ENCODE measurements at regions not wholly inside any gene's neighbourhood (a gene's known extent, or its start where the extent isn't known, plus 50 kb on each side); places are given as distances from the start of the nearest gene placed in this dataset.
"Not testable (repeated sequence)": the region's sequence is repeated elsewhere in the genome, so short reads cannot be mapped to it uniquely, and the experiment has no call there.

- H3K4me1 ChIP-seq (ENCODE audit: control insufficient read depth, insufficient read depth, low read length): no peaks in the 10 kb centered on the region
- H3K27me3 ChIP-seq (ENCODE audit: control insufficient read depth, insufficient read depth): no peaks in the 10 kb centered on the region
- ATAC-seq (no peak), DNase-seq (no peak)
- intact Hi-C loops (cut with DNase I): no loop called here
- H3K27ac ChIP-seq (ENCODE audit: low read length): no peak overlapping the region
- no peak overlapping the region for H3K4me3 ChIP-seq (ENCODE audit: low read length)
- H3K9me3 ChIP-seq (ENCODE audit: control insufficient read depth, low read length): no peaks in the 10 kb centered on the region
Observed at GRCh38 chr9:82052081-82052480, 63.5 kb downstream of the SPATA31D1 start.

GRCh38 chr9:82054264-82055015, 65.9 kb downstream of the SPATA31D1 start:
- 97% methylated on average over 26 of the region's 26 CpGs for WGBS
- Histone ChIP-seq H3K27me3 (ENCODE audit: control insufficient read depth, insufficient read depth) (no peaks in the 10 kb centered on the region), H3K27ac (ENCODE audit: low read length) (no peak overlapping the region)

GRCh38 chr9:82057805-82058204, 69.2 kb downstream of the SPATA31D1 start:
- DNase-seq: no peak
- WGBS: 76% methylated on average over 5 of the region's 5 CpGs
- ATAC-seq: no peak

More at GRCh38 chr9:82054264-82055015, 65.9 kb downstream of the SPATA31D1 start:
- Histone ChIP-seq H3K4me3 (ENCODE audit: low read length) (no peak overlapping the region), H3K9me3 (ENCODE audit: control insufficient read depth, low read length) (no peaks in the 10 kb centered on the region), H3K4me1 (ENCODE audit: control insufficient read depth, insufficient read depth, low read length) (no peaks in the 10 kb centered on the region)
- DNase-seq (peak in 2 of 3 donors; percentile 32 to 48), ATAC-seq (no peak)
- intact Hi-C loops (cut with DNase I): no loop called here

GRCh38 chr9:82061801-82062200, 73.2 kb downstream of the SPATA31D1 start:
- H3K4me1 ChIP-seq (ENCODE audit: control insufficient read depth, insufficient read depth, low read length); ATAC-seq; intact Hi-C loops (cut with DNase I); H3K9me3 ChIP-seq (ENCODE audit: control insufficient read depth, low read length); H3K4me3 ChIP-seq (ENCODE audit: low read length); H3K27ac ChIP-seq (ENCODE audit: low read length); H3K27me3 ChIP-seq (ENCODE audit: control insufficient read depth, insufficient read depth): not testable (repeated sequence)
- DNase-seq: peak in 1 of 3 donors; percentile 41
- 87% methylated on average over 7 of the region's 7 CpGs for WGBS

More at GRCh38 chr9:82057805-82058204, 69.2 kb downstream of the SPATA31D1 start:
- H3K4me1 ChIP-seq (ENCODE audit: control insufficient read depth, insufficient read depth, low read length): no peaks in the 10 kb centered on the region
- no peak overlapping the region for H3K27ac ChIP-seq (ENCODE audit: low read length)
- H3K27me3 ChIP-seq (ENCODE audit: control insufficient read depth, insufficient read depth): no peaks in the 10 kb centered on the region
- H3K9me3 ChIP-seq (ENCODE audit: control insufficient read depth, low read length): no peaks in the 10 kb centered on the region
- no peak overlapping the region for H3K4me3 ChIP-seq (ENCODE audit: low read length)
- intact Hi-C loops (cut with DNase I): no loop called here

GRCh38 chr9:82062245-82062644, 73.7 kb downstream of the SPATA31D1 start:
- WGBS: 76% methylated on average over 12 of the region's 12 CpGs
- intact Hi-C loops (cut with DNase I): no loop called here
- no peaks in the 10 kb centered on the region for H3K4me1 ChIP-seq (ENCODE audit: control insufficient read depth, insufficient read depth, low read length)
- ATAC-seq: no peak
- H3K27me3 ChIP-seq (ENCODE audit: control insufficient read depth, insufficient read depth): no peaks in the 10 kb centered on the region
- H3K9me3 ChIP-seq (ENCODE audit: control insufficient read depth, low read length): no peaks in the 10 kb centered on the region
- H3K27ac ChIP-seq (ENCODE audit: low read length): no peak overlapping the region
- no peak overlapping the region for H3K4me3 ChIP-seq (ENCODE audit: low read length)
- no peak for DNase-seq

- H3K4me1 ChIP-seq (ENCODE audit: control insufficient read depth, insufficient read depth, low read length): no peaks in the 10 kb centered on the region
- H3K27me3 ChIP-seq (ENCODE audit: control insufficient read depth, insufficient read depth): no peaks in the 10 kb centered on the region
- no peak overlapping the region for H3K4me3 ChIP-seq (ENCODE audit: low read length)
- no peak for ATAC-seq
- intact Hi-C loops (cut with DNase I): no loop called here
- H3K9me3 ChIP-seq (ENCODE audit: control insufficient read depth, low read length): no peaks in the 10 kb centered on the region
- no peak overlapping the region for H3K27ac ChIP-seq (ENCODE audit: low read length)
- DNase-seq: no peak
- 87% methylated on average over 2 of the region's 2 CpGs for WGBS
Observed at GRCh38 chr9:82073551-82074543, 85.3 kb downstream of the SPATA31D1 start.

- no peak overlapping the region for H3K27ac ChIP-seq (ENCODE audit: low read length)
- H3K4me3 ChIP-seq (ENCODE audit: low read length): no peak overlapping the region
- intact Hi-C loops (cut with DNase I): no loop called here
- H3K27me3 ChIP-seq (ENCODE audit: control insufficient read depth, insufficient read depth): no peaks in the 10 kb centered on the region
- no peaks in the 10 kb centered on the region for H3K9me3 ChIP-seq (ENCODE audit: control insufficient read depth, low read length)
- ATAC-seq (no peak), DNase-seq (no peak)
- H3K4me1 ChIP-seq (ENCODE audit: control insufficient read depth, insufficient read depth, low read length): no peaks in the 10 kb centered on the region
Observed at GRCh38 chr9:82080265-82080664, 91.7 kb downstream of the SPATA31D1 start.

GRCh38 chr9:82081496-82081895, 92.9 kb downstream of the SPATA31D1 start:
- H3K4me3 ChIP-seq (ENCODE audit: low read length): no peak overlapping the region
- H3K27ac ChIP-seq (ENCODE audit: low read length): no peak overlapping the region
- H3K9me3 ChIP-seq (ENCODE audit: control insufficient read depth, low read length): no peaks in the 10 kb centered on the region
- ATAC-seq (no peak), DNase-seq (no peak)
- H3K4me1 ChIP-seq (ENCODE audit: control insufficient read depth, insufficient read depth, low read length): no peaks in the 10 kb centered on the region
- 76% methylated on average over 2 of the region's 2 CpGs for WGBS
- H3K27me3 ChIP-seq (ENCODE audit: control insufficient read depth, insufficient read depth): no peaks in the 10 kb centered on the region
- intact Hi-C loops (cut with DNase I): no loop called here

GRCh38 chr9:82082563-82082962, 94.0 kb downstream of the SPATA31D1 start:
- no peaks in the 10 kb centered on the region for H3K4me1 ChIP-seq (ENCODE audit: control insufficient read depth, insufficient read depth, low read length)
- DNase-seq (no peak), ATAC-seq (no peak)
- H3K27me3 ChIP-seq (ENCODE audit: control insufficient read depth, insufficient read depth): no peaks in the 10 kb centered on the region
- H3K9me3 ChIP-seq (ENCODE audit: control insufficient read depth, low read length): no peaks in the 10 kb centered on the region
- intact Hi-C loops (cut with DNase I): no loop called here
- no peak overlapping the region for H3K4me3 ChIP-seq (ENCODE audit: low read length)
- H3K27ac ChIP-seq (ENCODE audit: low read length): no peak overlapping the region

GRCh38 chr9:82088591-82088990, 100.0 kb downstream of the SPATA31D1 start:
- no peak for DNase-seq
- H3K27me3 ChIP-seq (ENCODE audit: control insufficient read depth, insufficient read depth): no peaks in the 10 kb centered on the region
- no peaks in the 10 kb centered on the region for H3K9me3 ChIP-seq (ENCODE audit: control insufficient read depth, low read length)
- no peak overlapping the region for H3K4me3 ChIP-seq (ENCODE audit: low read length)
- ATAC-seq: no peak
- no peaks in the 10 kb centered on the region for H3K4me1 ChIP-seq (ENCODE audit: control insufficient read depth, insufficient read depth, low read length)
- WGBS: 95% methylated on average over 24 of the region's 24 CpGs
- intact Hi-C loops (cut with DNase I): no loop called here
- H3K27ac ChIP-seq (ENCODE audit: low read length): no peak overlapping the region

GRCh38 chr9:82090046-82090445, 101.5 kb downstream of the SPATA31D1 start:
- H3K27ac ChIP-seq (ENCODE audit: low read length): no peak overlapping the region
- ATAC-seq (no peak), DNase-seq (no peak)
- 90% methylated on average over 2 of the region's 2 CpGs for WGBS
- no peaks in the 10 kb centered on the region for H3K9me3 ChIP-seq (ENCODE audit: control insufficient read depth, low read length)
- intact Hi-C loops (cut with DNase I): no loop called here
- no peak overlapping the region for H3K4me3 ChIP-seq (ENCODE audit: low read length)
- no peaks in the 10 kb centered on the region for H3K4me1 ChIP-seq (ENCODE audit: control insufficient read depth, insufficient read depth, low read length)
- no peaks in the 10 kb centered on the region for H3K27me3 ChIP-seq (ENCODE audit: control insufficient read depth, insufficient read depth)

Measured in right cardiac atrium (tissue), 5 donors.